SH-SY5Y (cell line): ENCODE measurements at regions not wholly inside any gene's neighbourhood (a gene's known extent, or its start where the extent isn't known, plus 50 kb on each side); places are given as distances from the start of the nearest gene placed in this dataset.

Experiments used
- GATA2 ChIP-seq: IDR thresholded peaks from 2 replicates; pipeline ENCODE4 v1.6.1; 2011; ENCODE audit warnings: mild to moderate bottlenecking, low read depth, low read length
- GATA3 ChIP-seq: IDR thresholded peaks from 2 replicates; pipeline ENCODE4 v1.6.1; 2011; ENCODE audit warnings: low read depth, mild to moderate bottlenecking, low read length, moderate library complexity

GRCh38 chr15:29645841-29646240, 176.4 kb downstream of the TJP1 start:
- TF ChIP-seq GATA2 (no peak), GATA3 (no peak)

- TF ChIP-seq GATA2 (no peak), GATA3 (no peak)
Measured at GRCh38 chr15:29638781-29639180, 183.5 kb downstream of the TJP1 start.

GRCh38 chr15:29638011-29638410, 184.3 kb downstream of the TJP1 start:
- no peak for TF ChIP-seq GATA2

GRCh38 chr15:29637555-29637954, 184.7 kb downstream of the TJP1 start:
- TF ChIP-seq GATA2, result no peak
- TF ChIP-seq GATA3, result no peak

GRCh38 chr15:29636921-29637320, 185.3 kb downstream of the TJP1 start:
- no peak for TF ChIP-seq GATA2
- no peak for TF ChIP-seq GATA3

- TF ChIP-seq GATA3, result no peak
- TF ChIP-seq GATA2, result no peak
Measured at GRCh38 chr15:29636140-29636539, 186.1 kb downstream of the TJP1 start.

GRCh38 chr15:29635513-29636098, 186.7 kb downstream of the TJP1 start:
- TF ChIP-seq GATA3, result no peak
- TF ChIP-seq GATA2, result no peak

GRCh38 chr15:29633971-29634370, 188.3 kb downstream of the TJP1 start:
- TF ChIP-seq GATA2 (no peak), GATA3 (no peak)

- TF ChIP-seq GATA2, result no peak
- TF ChIP-seq GATA3, result no peak
Measured at GRCh38 chr15:29632671-29633406, 189.4 kb downstream of the TJP1 start.

- TF ChIP-seq GATA3 (no peak), GATA2 (no peak)
Measured at GRCh38 chr15:29631076-29632070, 190.9 kb downstream of the TJP1 start.

GRCh38 chr15:29624271-29624670, 198.0 kb downstream of the TJP1 start:
- TF ChIP-seq GATA3 (no peak), GATA2 (no peak)

GRCh38 chr15:29623116-29623639, 199.1 kb downstream of the TJP1 start:
- TF ChIP-seq GATA2, result no peak
- TF ChIP-seq GATA3, result no peak

- no peak for TF ChIP-seq GATA3
- TF ChIP-seq GATA2, result no peak
Measured at GRCh38 chr15:29622637-29623036, 199.6 kb downstream of the TJP1 start.

GRCh38 chr15:29621616-29622015, 200.7 kb downstream of the TJP1 start:
- TF ChIP-seq GATA3 (no peak), GATA2 (no peak)

- no peak for TF ChIP-seq GATA2
- TF ChIP-seq GATA3, result no peak
Measured at GRCh38 chr15:29618586-29618985, 203.7 kb downstream of the TJP1 start.
